ENCODE measurements at regions not wholly inside any gene's neighbourhood (a gene's known extent, or its start where the extent isn't known, plus 50 kb on each side); places are given as distances from the start of the nearest gene placed in this dataset.

- TF ChIP-seq POLR2A (IDR thresholded peaks at IDR 0.05) (no peak), CTCF (IDR thresholded peaks at IDR 0.05) (no peak)
Measured at GRCh38 chr18:66110607-66111006, 359.8 kb downstream of the CDH7 start.

Data from breast epithelium (tissue), 3 donors.